ENCODE measurements at regions not wholly inside any gene's neighbourhood (a gene's known extent, or its start where the extent isn't known, plus 50 kb on each side); places are given as distances from the start of the nearest gene placed in this dataset.

DNA sequence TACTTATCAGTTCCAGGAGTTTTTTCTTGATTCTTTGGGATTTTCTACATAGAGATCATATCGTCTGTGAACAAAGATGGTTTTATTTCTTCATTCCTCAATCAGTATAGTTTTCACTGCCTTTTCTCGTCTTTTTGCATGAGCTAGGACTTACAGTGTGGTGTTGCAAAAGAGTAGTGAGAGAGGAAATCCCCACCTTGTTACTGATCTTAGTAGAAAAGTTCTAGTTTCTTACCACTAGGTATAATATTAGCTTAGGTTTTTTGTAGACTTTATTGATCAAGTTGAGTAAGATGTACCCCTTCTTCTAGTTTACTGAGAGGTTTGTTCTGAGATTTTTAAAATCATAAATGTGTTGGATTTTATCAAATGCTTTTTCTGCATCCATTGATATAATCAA, 123.3 kb downstream of the TMEM26 start:
- DNase-seq (no peak), ATAC-seq (ENCODE audit: poor library complexity) (no peak)
- Mint-ChIP-seq H3K27ac (no peak overlapping the region), H3K4me3 (no peak overlapping the region), H3K36me3 (ENCODE audit: low read depth) (no peaks in the 10 kb centered on the region), H3K9me3 (peaks cover 14% of the 10 kb centered on the region), H3K27me3 (peaks cover 4% of the 10 kb centered on the region), H3K4me1 (ENCODE audit: low read depth) (no peaks in the 10 kb centered on the region)
- CTCF ChIA-PET: no interaction called here
- Histone ChIP-seq H3K4me3 (ENCODE audit: low read length) (no peak overlapping the region), H3K36me3 (ENCODE audit: insufficient read depth, low read length) (no peaks in the 10 kb centered on the region), H3K27ac (ENCODE audit: low read depth in 1 of 2, low read length in 2 of 2) (no peak overlapping the region), H3K27me3 (ENCODE audit: control insufficient read depth in 1 of 2, insufficient read depth in 2 of 2, low read length in 2 of 2) (no peaks in the 10 kb centered on the region), H3K4me1 (ENCODE audit: insufficient read depth, low read length) (no peaks in the 10 kb centered on the region), H3K9me3 (ENCODE audit: control insufficient read depth in 1 of 2, insufficient read depth in 1 of 2, low read length in 2 of 2) (no peaks in the 10 kb centered on the region)
- TF ChIP-seq, protein P1, sequence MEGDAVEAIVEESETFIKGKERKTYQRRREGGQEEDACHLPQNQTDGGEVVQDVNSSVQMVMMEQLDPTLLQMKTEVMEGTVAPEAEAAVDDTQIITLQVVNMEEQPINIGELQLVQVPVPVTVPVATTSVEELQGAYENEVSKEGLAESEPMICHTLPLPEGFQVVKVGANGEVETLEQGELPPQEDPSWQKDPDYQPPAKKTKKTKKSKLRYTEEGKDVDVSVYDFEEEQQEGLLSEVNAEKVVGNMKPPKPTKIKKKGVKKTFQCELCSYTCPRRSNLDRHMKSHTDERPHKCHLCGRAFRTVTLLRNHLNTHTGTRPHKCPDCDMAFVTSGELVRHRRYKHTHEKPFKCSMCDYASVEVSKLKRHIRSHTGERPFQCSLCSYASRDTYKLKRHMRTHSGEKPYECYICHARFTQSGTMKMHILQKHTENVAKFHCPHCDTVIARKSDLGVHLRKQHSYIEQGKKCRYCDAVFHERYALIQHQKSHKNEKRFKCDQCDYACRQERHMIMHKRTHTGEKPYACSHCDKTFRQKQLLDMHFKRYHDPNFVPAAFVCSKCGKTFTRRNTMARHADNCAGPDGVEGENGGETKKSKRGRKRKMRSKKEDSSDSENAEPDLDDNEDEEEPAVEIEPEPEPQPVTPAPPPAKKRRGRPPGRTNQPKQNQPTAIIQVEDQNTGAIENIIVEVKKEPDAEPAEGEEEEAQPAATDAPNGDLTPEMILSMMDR (IDR thresholded peaks at IDR 0.05): no peak
- POLR2A ChIA-PET: no interaction called here
- intact Hi-C loops (cut with DNase I, micrococcal nuclease): no loop called here

DNA sequence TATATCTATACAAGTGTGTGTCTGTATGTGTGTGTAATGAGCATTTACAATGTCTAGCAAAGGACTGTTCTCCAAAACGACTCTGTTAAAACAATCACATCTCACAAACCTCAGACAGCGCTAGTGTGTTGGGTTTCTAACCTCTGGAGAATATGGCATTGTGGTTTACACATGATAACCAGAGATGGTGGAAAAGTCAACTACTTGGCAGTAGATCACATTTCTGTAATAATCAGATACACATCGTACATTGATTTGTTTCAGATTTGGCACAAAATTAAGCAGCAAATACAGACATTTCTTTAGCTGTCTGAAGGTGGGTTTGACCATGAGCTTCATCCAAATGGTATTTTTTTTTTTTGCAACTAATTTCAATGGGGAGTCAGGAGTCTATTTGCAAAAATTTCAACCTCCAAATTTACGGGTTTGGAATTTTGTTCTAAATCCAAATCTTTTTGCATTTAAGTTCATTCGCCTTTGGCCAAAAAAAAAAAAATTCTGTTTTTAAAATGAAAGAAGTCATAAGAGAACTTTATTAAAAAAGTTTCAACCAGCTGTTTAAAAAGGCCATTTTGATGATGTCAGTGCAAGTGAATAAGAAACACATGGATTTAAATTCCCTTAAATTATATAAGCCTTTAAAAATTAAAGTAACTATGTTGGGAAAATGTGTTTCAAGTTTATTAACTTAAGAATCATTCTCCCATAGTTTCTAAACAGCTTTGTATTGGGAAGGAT, 127.8 kb downstream of the TMEM26 start:
- intact Hi-C loops (cut with DNase I, micrococcal nuclease): no loop called here
- no peak for ATAC-seq (ENCODE audit: poor library complexity)
- Histone ChIP-seq H3K27me3 (ENCODE audit: control insufficient read depth in 1 of 2, insufficient read depth in 2 of 2, low read length in 2 of 2) (peaks cover 0 to 4% of the 10 kb centered on the region in 2 experiments), H3K4me1 (ENCODE audit: insufficient read depth, low read length) (no peaks in the 10 kb centered on the region), H3K4me3 (ENCODE audit: low read length) (no peak overlapping the region), H3K27ac (ENCODE audit: low read depth in 1 of 2, low read length in 2 of 2) (no peak overlapping the region), H3K36me3 (ENCODE audit: insufficient read depth, low read length) (no peaks in the 10 kb centered on the region), H3K9me3 (ENCODE audit: control insufficient read depth in 1 of 2, insufficient read depth in 1 of 2, low read length in 2 of 2) (no peaks in the 10 kb centered on the region)
- H3K27me3 Mint-ChIP-seq: no peaks in the 10 kb centered on the region
- no peaks in the 10 kb centered on the region for H3K36me3 Mint-ChIP-seq (ENCODE audit: low read depth)
- no peak overlapping the region for H3K4me3 Mint-ChIP-seq
- H3K27ac Mint-ChIP-seq: no peak overlapping the region
- TF ChIP-seq, protein P1 (IDR thresholded peaks at IDR 0.05): no peak
- ChIA-PET CTCF (interaction anchor here (1.5 kb wide), 1 partner anchor 14 kb away, joined by 4 read pairs; no protein-coding TSS in a partner anchor), POLR2A (no interaction called here)
- no peaks in the 10 kb centered on the region for H3K4me1 Mint-ChIP-seq (ENCODE audit: low read depth)
- DNase-seq: no peak
- peaks cover 10% of the 10 kb centered on the region for H3K9me3 Mint-ChIP-seq

DNA sequence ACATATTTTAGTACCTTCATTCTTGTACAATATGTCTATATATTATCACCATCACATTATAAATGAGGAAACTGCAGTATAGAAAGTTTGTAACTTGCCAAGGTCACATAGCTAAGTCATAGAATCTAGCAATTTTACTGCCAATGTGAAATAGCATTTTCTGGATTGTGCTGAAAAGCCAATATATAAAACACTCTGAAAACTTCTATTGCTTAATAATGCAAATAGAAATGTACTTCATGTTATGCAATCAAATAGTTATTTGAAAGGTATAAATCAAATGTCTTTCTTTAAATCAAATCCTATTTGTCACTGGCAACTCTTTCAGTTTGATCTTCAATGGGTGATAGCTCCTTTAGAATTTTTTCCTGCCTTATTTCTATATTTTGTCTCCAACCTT, 129.5 kb downstream of the TMEM26 start:
- ChIA-PET POLR2A (no interaction called here), CTCF (interaction anchor here (1.5 kb wide), 1 partner anchor 16 kb away, joined by 4 read pairs; no protein-coding TSS in a partner anchor)
- peaks cover 6% of the 10 kb centered on the region for H3K9me3 Mint-ChIP-seq
- H3K27me3 Mint-ChIP-seq: no peaks in the 10 kb centered on the region
- Histone ChIP-seq H3K4me3 (ENCODE audit: low read length) (no peak overlapping the region), H3K27me3 (ENCODE audit: control insufficient read depth in 1 of 2, insufficient read depth in 2 of 2, low read length in 2 of 2) (peaks cover 0 to 4% of the 10 kb centered on the region in 2 experiments), H3K9me3 (ENCODE audit: control insufficient read depth in 1 of 2, insufficient read depth in 1 of 2, low read length in 2 of 2) (no peaks in the 10 kb centered on the region), H3K36me3 (ENCODE audit: insufficient read depth, low read length) (no peaks in the 10 kb centered on the region), H3K27ac (ENCODE audit: low read depth in 1 of 2, low read length in 2 of 2) (no peak overlapping the region), H3K4me1 (ENCODE audit: insufficient read depth, low read length) (no peaks in the 10 kb centered on the region)
- H3K4me3 Mint-ChIP-seq: no peak overlapping the region
- no peaks in the 10 kb centered on the region for H3K4me1 Mint-ChIP-seq (ENCODE audit: low read depth)
- TF ChIP-seq, protein P1 (IDR thresholded peaks at IDR 0.05): no peak
- DNase-seq (no peak), ATAC-seq (ENCODE audit: poor library complexity) (no peak)
- intact Hi-C loops (cut with DNase I, micrococcal nuclease): no loop called here
- H3K27ac Mint-ChIP-seq: no peak overlapping the region
- H3K36me3 Mint-ChIP-seq (ENCODE audit: low read depth): no peaks in the 10 kb centered on the region

Measured in CD4-positive, alpha-beta T cell (primary cell).